SK-N-SH (cell line): ENCODE measurements at regions not wholly inside any gene's neighbourhood (a gene's known extent, or its start where the extent isn't known, plus 50 kb on each side); places are given as distances from the start of the nearest gene placed in this dataset.

ENCODE experiments used
- CTCF ChIA-PET: fragments of 300-600, 350-600 bp; formaldehyde crosslinking; extraction: SDS; loops from one replicate; lab custom pipeline; 2021; lab: Yijun Ruan, JAX
- POLR2A ChIA-PET: fragments of 350-600 bp; sonication (Branson Sonifier 250); formaldehyde crosslinking; extraction: SDS; loops from one replicate; lab custom pipeline; 2020; ENCODE audit warnings: antibody characterized with exemption, inconsistent platforms; lab: Yijun Ruan, JAX
- DNase-seq: peaks from one replicate; pipeline ENCODE4 v3.0.0; 2012
- H2AFZ ChIP-seq: fragments of 200-600 bp; sonication (generic); 2 replicates; pipeline ENCODE4 v1.8.1; 2016; ENCODE audit warnings: antibody characterized with exemption, mild to moderate bottlenecking, low read depth
- H3F3A ChIP-seq: fragments of 200-600 bp; sonication (generic); replicated peaks from 2 replicates; pipeline ENCODE3; 2016; ENCODE audit warnings: antibody characterized with exemption, mild to moderate bottlenecking; ENCODE audit not compliant: insufficient read depth
- H3K27ac ChIP-seq, 2 experiments: fragments of 200-500 bp in 1 of 2; fragments of 200-600 bp in 1 of 2; sonication (Bioruptor generic) in 1 of 2; sonication (generic), shearing (Covaris generic) in 1 of 2; 2 replicates each; pipeline versions ENCODE4 v1.5.1 to v1.6.1; 2014 to 2016; ENCODE audit warnings: low read depth in 2 of 2, inconsistent platforms in 1 of 2, low read length in 1 of 2, mild to moderate bottlenecking in 1 of 2, mixed read lengths in 1 of 2
- H3K27me3 ChIP-seq: fragments of 200-600 bp; sonication (generic), shearing (Covaris generic); 2 replicates; pipeline ENCODE4 v1.6.1; 2016; ENCODE audit warnings: mixed run types; ENCODE audit not compliant: insufficient read depth
- H3K36me3 ChIP-seq, 2 experiments: fragments of 200-500 bp in 1 of 2; fragments of 200-600 bp in 1 of 2; sonication (Bioruptor generic) in 1 of 2; sonication (generic) in 1 of 2; replicated peaks in 1 of 2; 2 replicates each; pipeline versions ENCODE3 to v1.5.1; 2014 to 2016; ENCODE audit warnings: low read length in 1 of 2, mild to moderate bottlenecking in 1 of 2; ENCODE audit not compliant: insufficient read depth in 2 of 2, control insufficient read depth in 1 of 2
- H3K4me1 ChIP-seq, 2 experiments: fragments of 200-500 bp in 1 of 2; fragments of 200-600 bp in 1 of 2; sonication (Bioruptor generic) in 1 of 2; sonication (generic), shearing (Covaris generic) in 1 of 2; 2 replicates each; pipeline versions ENCODE4 v1.5.1 to v1.6.1; 2014 to 2016; ENCODE audit warnings: low read depth in 1 of 2, low read length in 1 of 2, mixed run types in 1 of 2; ENCODE audit not compliant: insufficient read depth in 2 of 2, control insufficient read depth in 1 of 2
- H3K4me2 ChIP-seq: fragments of 200-600 bp; sonication (generic), shearing (Covaris generic); 2 replicates; pipeline ENCODE4 v1.6.1; 2017; ENCODE audit warnings: mixed run types
- H3K4me3 ChIP-seq, 2 experiments: fragments of 200-500 bp in 1 of 2; fragments of 200-600 bp in 1 of 2; sonication (Bioruptor generic) in 1 of 2; sonication (generic), shearing (Covaris generic) in 1 of 2; 2 replicates each; pipeline versions ENCODE4 v1.5.1 to v1.8.1; 2014 to 2016; ENCODE audit warnings: low read depth in 2 of 2, inconsistent platforms in 1 of 2, low read length in 1 of 2, mild to moderate bottlenecking in 1 of 2, mixed read lengths in 1 of 2, moderate library complexity in 1 of 2
- H3K79me2 ChIP-seq: fragments of 200-600 bp; sonication (generic); 2 replicates; pipeline ENCODE4 v1.8.1; 2017; ENCODE audit warnings: mild to moderate bottlenecking; ENCODE audit not compliant: insufficient read depth
- H3K9ac ChIP-seq: fragments of 200-600 bp; sonication (generic); 2 replicates; pipeline ENCODE4 v1.6.1; 2017; ENCODE audit warnings: mixed run types
- H3K9me2 ChIP-seq: fragments of 200-600 bp; sonication (generic); 2 replicates; pipeline ENCODE4 v1.6.1; 2017; ENCODE audit warnings: mixed run types
- H3K9me3 ChIP-seq: fragments of 200-600 bp; sonication (generic); 2 replicates; pipeline ENCODE4 v1.6.1; 2017; ENCODE audit warnings: mixed run types, mild to moderate bottlenecking, moderate library complexity
- H4K20me1 ChIP-seq: fragments of 200-600 bp; sonication (generic); 2 replicates; pipeline ENCODE4 v1.6.1; 2017; ENCODE audit warnings: mild to moderate bottlenecking, mixed run types; ENCODE audit not compliant: insufficient read depth
- CHD2 ChIP-seq: fragments of 150-350 bp; IDR thresholded peaks from 2 replicates; pipeline ENCODE4 v1.6.1; 2018; ENCODE audit warnings: low read length; ENCODE audit not compliant: partially characterized antibody
- ELF1 ChIP-seq: IDR thresholded peaks from 2 replicates; pipeline ENCODE4 v1.4.0; 2012
- EP300 ChIP-seq, 2 experiments: IDR thresholded peaks; 2 replicates each; pipeline versions ENCODE4 v1.4.0 to v1.6.1; 2012; ENCODE audit warnings: borderline replicate concordance in 1 of 2, low read depth in 1 of 2, low read length in 1 of 2
- FOSL2 ChIP-seq: IDR thresholded peaks from 2 replicates; pipeline ENCODE4 v1.4.0; 2012; ENCODE audit warnings: low read depth, mild to moderate bottlenecking, moderate library complexity, borderline replicate concordance
- FOXJ3 ChIP-seq: sonication (generic); formaldehyde crosslinking; IDR thresholded peaks from 2 replicates; pipeline ENCODE4 v1.5.1; 2020; ENCODE audit warnings: mild to moderate bottlenecking, missing genetic modification reagents
- FOXM1 ChIP-seq: IDR thresholded peaks from 2 replicates; pipeline ENCODE4 v1.4.0; 2012; ENCODE audit warnings: low read depth, mild to moderate bottlenecking
- GABPA ChIP-seq: IDR thresholded peaks from 2 replicates; pipeline ENCODE4 v1.4.0; 2012; ENCODE audit warnings: low read depth, mild to moderate bottlenecking
- GATA2 ChIP-seq: sonication (generic); formaldehyde crosslinking; IDR thresholded peaks from 2 replicates; pipeline ENCODE4 v1.5.0; 2020; ENCODE audit warnings: mild to moderate bottlenecking, missing genetic modification reagents
- IRF3 ChIP-seq: fragments of 150-350 bp; IDR thresholded peaks from 2 replicates; pipeline ENCODE4 v1.6.1; 2016; ENCODE audit warnings: mild to moderate bottlenecking, low read depth, low read length
- MAX ChIP-seq: IDR thresholded peaks from 2 replicates; pipeline ENCODE4 v1.4.0; 2012; ENCODE audit warnings: low read depth
- MEF2A ChIP-seq: IDR thresholded peaks from 2 replicates; pipeline ENCODE4 v1.4.0; 2012; ENCODE audit warnings: low read depth, borderline replicate concordance
- MXI1 ChIP-seq: IDR thresholded peaks from 2 replicates; pipeline ENCODE4 v1.6.1; 2012; ENCODE audit warnings: mild to moderate bottlenecking, low read depth, low read length, improper control_type of control experiment
- NRF1 ChIP-seq: IDR thresholded peaks from 2 replicates; pipeline ENCODE4 v1.6.1; 2012; ENCODE audit warnings: low read depth, mild to moderate bottlenecking, low read length
- POLR2AphosphoS5 ChIP-seq: IDR thresholded peaks from 2 replicates; pipeline ENCODE4 v1.6.1; 2012; ENCODE audit warnings: low read depth, low read length
- RAD21 ChIP-seq: IDR thresholded peaks from 2 replicates; pipeline ENCODE4 v1.6.1; 2012; ENCODE audit warnings: mild to moderate bottlenecking, low read length
- RCOR1 ChIP-seq: fragments of 150-350 bp; IDR thresholded peaks from 2 replicates; pipeline ENCODE4 v1.6.1; 2017; ENCODE audit warnings: antibody characterized with exemption, low read length
- REST ChIP-seq: IDR thresholded peaks from 2 replicates; pipeline ENCODE4 v1.6.1; 2012; ENCODE audit warnings: mild to moderate bottlenecking, low read depth, low read length, moderate library complexity
- SIN3A ChIP-seq: IDR thresholded peaks from 2 replicates; pipeline ENCODE4 v1.6.1; 2012; ENCODE audit warnings: low read depth, mild to moderate bottlenecking, low read length, moderate library complexity, borderline replicate concordance
- SMC3 ChIP-seq: IDR thresholded peaks from 2 replicates; pipeline ENCODE4 v1.6.1; 2012; ENCODE audit warnings: low read depth, low read length, improper control_type of control experiment
- TAF1 ChIP-seq: IDR thresholded peaks from 2 replicates; pipeline ENCODE4 v1.6.1; 2012; ENCODE audit warnings: low read depth, mild to moderate bottlenecking, low read length, moderate library complexity, borderline replicate concordance
- TCF12 ChIP-seq: IDR thresholded peaks from 2 replicates; pipeline ENCODE4 v1.4.0; 2012
- USF1 ChIP-seq: IDR thresholded peaks from 2 replicates; pipeline ENCODE4 v1.4.0; 2012; ENCODE audit warnings: low read depth, borderline replicate concordance
- YY1 ChIP-seq: IDR thresholded peaks from 2 replicates; pipeline ENCODE4 v1.4.0; 2012; ENCODE audit warnings: low read depth, mild to moderate bottlenecking
- WGBS: methylation state at CpG from one replicate; pipeline ENCODE4 v1.1.6; 2017; ENCODE audit warnings: low lambda C conversion rate; 5-methylcytosine and 5-hydroxymethylcytosine counted together

- H3K4me1 ChIP-seq: peaks cover 0 to 3% of the 10 kb centered on the region in 2 experiments; a peak in 1 of 4 replicates
- H3K79me2 ChIP-seq: no peaks in the 10 kb centered on the region
- H3K9me2 ChIP-seq: no peaks in the 10 kb centered on the region
- H2AFZ ChIP-seq: no peak overlapping the region
- no peaks in the 10 kb centered on the region for H3F3A ChIP-seq
- no peaks in the 10 kb centered on the region for H3K9me3 ChIP-seq
- no peaks in the 10 kb centered on the region for H3K27me3 ChIP-seq
- WGBS: 46% methylated on average over 8 of the region's 8 CpGs
- TF ChIP-seq MXI1 (no peak), TAF1 (no peak), FOXJ3 (CRISPR knock-in tag) (no peak), RCOR1 (no peak), GATA2 (no peak), ELF1 (no peak), YY1 (no peak), EP300 (IDR thresholded peaks at IDR 0.05; ENCODE audit: borderline replicate concordance in 1 of 2, low read depth in 1 of 2, low read length in 1 of 2) (no peak), POLR2AphosphoS5 (no peak), USF1 (no peak), MAX (no peak), RAD21 (no peak), MEF2A (no peak), SIN3A (no peak), GABPA (no peak), NRF1 (no peak), SMC3 (no peak), CHD2 (no peak)
- H3K36me3 ChIP-seq: no peaks in the 10 kb centered on the region
- H3K4me2 ChIP-seq: no peak overlapping the region
- H4K20me1 ChIP-seq: no peaks in the 10 kb centered on the region
- POLR2A ChIA-PET: no interaction called here
- H3K27ac ChIP-seq: no peak overlapping the region
- no peak for DNase-seq
- H3K9ac ChIP-seq: no peak overlapping the region
- CTCF ChIA-PET: no interaction called here
- H3K4me3 ChIP-seq: no peak overlapping the region
These were observed 89.5 kb upstream of the CST7 start for GRCh38 chr20:24859539-24859938.

- TF ChIP-seq MXI1 (no peak), EP300 (IDR thresholded peaks at IDR 0.05; ENCODE audit: borderline replicate concordance in 1 of 2, low read depth in 1 of 2, low read length in 1 of 2) (no peak), ELF1 (no peak), TCF12 (no peak), IRF3 (no peak), FOXM1 (no peak), FOSL2 (no peak), FOXJ3 (CRISPR knock-in tag) (no peak), SIN3A (no peak), POLR2AphosphoS5 (no peak), REST (no peak)
- TF ChIP-seq, all 33 proteins: peak for 0
- POLR2A ChIA-PET: no interaction called here
- 5% methylated on average over 4 of the region's 4 CpGs for WGBS
These were observed 86.9 kb upstream of the CST7 start for GRCh38 chr20:24862186-24862585.

More at GRCh38 chr20:24862186-24862585, 86.9 kb upstream of the CST7 start:
- CTCF ChIA-PET: no interaction called here
- no peak for DNase-seq
- no peaks in the 10 kb centered on the region for H3K9me2 ChIP-seq
- H3K36me3 ChIP-seq: no peaks in the 10 kb centered on the region
- H2AFZ ChIP-seq: no peak overlapping the region
- no peaks in the 10 kb centered on the region for H3F3A ChIP-seq
- H3K27me3 ChIP-seq: no peaks in the 10 kb centered on the region
- no peaks in the 10 kb centered on the region for H4K20me1 ChIP-seq
- no peak overlapping the region for H3K4me3 ChIP-seq
- no peaks in the 10 kb centered on the region for H3K79me2 ChIP-seq
- H3K9ac ChIP-seq: no peak overlapping the region
- no peaks in the 10 kb centered on the region for H3K9me3 ChIP-seq
- H3K4me2 ChIP-seq: no peak overlapping the region
- H3K27ac ChIP-seq: no peak overlapping the region
- peaks cover 0 to 3% of the 10 kb centered on the region in 2 experiments; a peak in 1 of 4 replicates for H3K4me1 ChIP-seq
